ENCODE measurements at regions not wholly inside any gene's neighbourhood (a gene's known extent, or its start where the extent isn't known, plus 50 kb on each side); places are given as distances from the start of the nearest gene placed in this dataset.

- Histone ChIP-seq H3K36me3 (ENCODE audit: control insufficient read depth in 2 of 2, extremely low read depth in 1 of 2, insufficient read depth in 2 of 2, low read length in 2 of 2) (no peaks in the 10 kb centered on the region), H4K20me1 (replicated peaks; ENCODE audit: control insufficient read depth, extremely low read depth, insufficient read depth, low read length) (no peaks in the 10 kb centered on the region), H3K9ac (replicated peaks; ENCODE audit: extremely low read depth, insufficient read depth, low read length) (no peak overlapping the region), H2AFZ (ENCODE audit: low read depth, low read length) (no peak overlapping the region), H3K27me3 (ENCODE audit: control insufficient read depth in 2 of 2, insufficient read depth in 2 of 2, low read length in 2 of 2) (peaks cover 8 to 21% of the 10 kb centered on the region in 2 experiments), H3K4me1 (ENCODE audit: control insufficient read depth, extremely low read depth, insufficient read depth, low read length) (no peaks in the 10 kb centered on the region), H3K9me3 (replicated peaks; ENCODE audit: control insufficient read depth, insufficient read depth, low read length) (no peaks in the 10 kb centered on the region), H3K27ac (ENCODE audit: insufficient read depth, low read depth, low read length) (no peak overlapping the region), H3K9me1 (replicated peaks; ENCODE audit: control insufficient read depth, extremely low read depth, insufficient read depth, low read length) (no peaks in the 10 kb centered on the region), H3K4me3 (replicated peaks in 1 of 3; ENCODE audit: insufficient read depth in 1 of 3, low read depth in 1 of 3, low read length in 3 of 3) (no peak overlapping the region), H3K79me2 (ENCODE audit: control insufficient read depth, insufficient read depth, low read length) (no peaks in the 10 kb centered on the region), H3K4me2 (ENCODE audit: insufficient read depth, low read length) (no peak overlapping the region)
- dilution Hi-C loops (cut with MboI; ENCODE audit: extremely low pct_ligation_motif_present, low sequenced_read_pairs), result no loop called here
- FAIRE-seq (no peak), DNase-seq (ENCODE audit: low read depth, low spot score) (no peak)
- intact Hi-C loops (cut with micrococcal nuclease), result no loop called here
- BruUV-seq (replicated peaks), result no TSS peak
- POLR2A ChIA-PET, result no interaction called here
- TF ChIP-seq GATA2 (IDR thresholded peaks at IDR 0.05; ENCODE audit: insufficient read depth, insufficient read length, low read depth, low read length) (no peak), EZH2 (IDR thresholded peaks at IDR 0.05; ENCODE audit: borderline replicate concordance, low read depth, low read length, severe bottlenecking) (no peak), FOS (IDR thresholded peaks at IDR 0.05; ENCODE audit: borderline replicate concordance, insufficient read depth, low read length) (no peak), CTCF (IDR thresholded peaks at IDR 0.05; ENCODE audit: extremely low read depth in 1 of 2, insufficient read depth in 1 of 2, low read depth in 1 of 2, low read length in 2 of 2) (no peak), JUN (IDR thresholded peaks at IDR 0.05; ENCODE audit: borderline replicate concordance, insufficient read depth, insufficient read length, low read depth) (no peak), MYC (IDR thresholded peaks at IDR 0.05; ENCODE audit: low read depth, low read length) (no peak), POLR2AphosphoS5 (IDR thresholded peaks at IDR 0.05; ENCODE audit: insufficient read depth, low read depth, low read length) (no peak), POLR2A (IDR thresholded peaks at IDR 0.05; ENCODE audit: low read depth, low read length) (no peak)
- TF ChIP-seq, protein P1, sequence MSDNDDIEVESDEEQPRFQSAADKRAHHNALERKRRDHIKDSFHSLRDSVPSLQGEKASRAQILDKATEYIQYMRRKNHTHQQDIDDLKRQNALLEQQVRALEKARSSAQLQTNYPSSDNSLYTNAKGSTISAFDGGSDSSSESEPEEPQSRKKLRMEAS (IDR thresholded peaks at IDR 0.05; ENCODE audit: insufficient read depth, insufficient read length), result no peak
- CTCF ChIA-PET, result no interaction called here
These were observed 59.6 kb upstream of the SIX3 start for GRCh38 chr2:44881856-44882255.
